GM21528 (cell line): ENCODE measurements at regions not wholly inside any gene's neighbourhood (a gene's known extent, or its start where the extent isn't known, plus 50 kb on each side); places are given as distances from the start of the nearest gene placed in this dataset.
"Not testable (repeated sequence)": the region's sequence is repeated elsewhere in the genome, so short reads cannot be mapped to it uniquely, and the experiment has no call there.

Experiments used
- ATAC-seq: cut with Tn5 transposase; IDR thresholded peaks from one replicate; pipeline ENCODE4 v1.9.1; 2021; ENCODE audit warnings: mild to moderate bottlenecking, moderate library complexity; ENCODE audit not compliant: unreplicated experiment, low FRiP score

DNA sequence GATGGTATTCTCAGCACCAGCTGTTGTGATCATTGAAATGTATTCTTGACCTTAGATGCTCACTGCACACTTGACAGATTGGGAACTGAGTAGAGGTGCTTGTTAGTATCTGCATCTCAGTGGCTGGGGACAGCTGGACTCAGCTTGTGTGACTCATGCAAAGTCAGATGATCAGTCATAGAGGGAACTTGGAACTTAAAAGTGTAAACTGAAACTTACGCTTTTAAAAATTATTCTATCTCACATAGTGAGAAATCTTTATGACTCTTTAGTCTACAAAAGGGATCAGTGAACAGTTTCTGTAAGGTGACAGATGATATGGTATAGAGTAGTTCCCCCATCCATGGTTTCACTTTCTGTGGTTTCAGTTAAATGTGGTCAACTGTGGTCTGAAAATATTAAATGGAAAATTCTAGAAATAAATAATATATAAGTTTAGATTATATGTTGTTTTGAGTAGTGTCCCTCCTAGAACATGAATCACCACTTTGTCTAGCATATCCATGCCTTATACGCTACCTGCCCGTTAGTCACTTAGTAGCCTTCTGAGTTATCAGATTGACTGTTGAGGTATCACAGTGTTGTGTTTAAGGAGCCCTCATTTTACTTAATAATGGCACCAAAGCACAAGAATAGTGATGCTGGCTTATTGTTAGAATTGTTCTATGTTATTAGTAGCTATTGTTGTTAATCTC, 135.6 kb upstream of the ZNF658 start:
- peak; percentile 99 for ATAC-seq

DNA sequence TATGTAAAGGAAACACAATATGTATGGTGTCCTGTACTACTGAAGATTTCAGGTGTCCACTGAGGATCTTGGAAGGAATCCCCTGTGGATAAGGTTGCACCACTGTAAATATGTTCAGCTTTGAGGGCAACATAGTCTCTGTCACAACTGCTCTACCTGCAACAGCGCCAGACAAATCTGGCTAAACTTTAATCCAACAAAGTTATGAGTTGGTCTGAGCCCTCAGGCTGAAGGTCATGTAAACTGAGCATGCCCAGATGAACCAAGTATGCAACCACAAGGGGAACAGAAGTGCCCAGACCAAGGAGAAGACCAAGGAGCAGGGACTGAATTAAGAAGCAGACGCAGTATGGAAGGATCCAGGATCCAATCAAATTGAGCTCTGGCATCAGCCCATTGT, 135.0 kb upstream of the ZNF658 start:
- ATAC-seq, result not testable (repeated sequence)

DNA sequence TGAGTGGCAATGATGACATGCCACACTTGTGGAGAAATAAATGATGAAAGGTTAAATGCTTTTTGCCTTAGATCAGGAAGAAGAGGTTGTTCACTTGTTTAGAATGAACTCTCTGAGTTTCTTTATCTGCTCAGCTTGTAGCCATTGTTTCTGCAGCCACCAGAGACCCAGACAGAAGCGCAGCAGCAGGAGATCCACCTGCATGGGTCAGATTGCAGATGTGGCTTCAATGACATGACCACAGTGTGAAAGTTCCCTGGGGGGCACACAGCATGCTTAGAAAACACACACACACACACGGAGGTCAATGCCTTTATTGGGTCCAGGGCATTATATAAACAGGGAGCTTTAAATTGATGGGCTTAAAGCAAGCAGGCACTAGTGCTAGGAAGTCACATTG, 129.0 kb upstream of the ZNF658 start:
- not testable (repeated sequence) for ATAC-seq

DNA sequence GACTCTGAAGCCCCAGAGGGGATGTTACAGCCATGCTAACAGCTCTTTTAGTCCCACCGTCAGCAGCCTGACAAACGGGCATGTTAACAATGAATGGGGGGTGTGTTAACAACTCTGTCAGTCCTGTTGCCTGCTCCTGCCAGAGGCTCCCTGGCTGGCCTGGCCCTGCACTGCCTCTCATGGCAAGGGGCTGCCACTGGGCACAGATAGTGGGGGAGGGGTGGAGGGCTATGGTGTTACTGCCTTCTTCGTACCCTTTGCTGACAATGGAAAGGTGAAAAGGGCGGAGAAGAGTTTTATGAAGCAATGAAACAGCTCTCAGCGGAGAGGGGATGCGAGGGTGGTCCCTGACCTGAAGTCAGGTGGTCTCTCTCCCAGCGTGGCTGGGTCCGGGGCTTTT, 125.9 kb upstream of the ZNF658 start:
- not testable (repeated sequence) for ATAC-seq

DNA sequence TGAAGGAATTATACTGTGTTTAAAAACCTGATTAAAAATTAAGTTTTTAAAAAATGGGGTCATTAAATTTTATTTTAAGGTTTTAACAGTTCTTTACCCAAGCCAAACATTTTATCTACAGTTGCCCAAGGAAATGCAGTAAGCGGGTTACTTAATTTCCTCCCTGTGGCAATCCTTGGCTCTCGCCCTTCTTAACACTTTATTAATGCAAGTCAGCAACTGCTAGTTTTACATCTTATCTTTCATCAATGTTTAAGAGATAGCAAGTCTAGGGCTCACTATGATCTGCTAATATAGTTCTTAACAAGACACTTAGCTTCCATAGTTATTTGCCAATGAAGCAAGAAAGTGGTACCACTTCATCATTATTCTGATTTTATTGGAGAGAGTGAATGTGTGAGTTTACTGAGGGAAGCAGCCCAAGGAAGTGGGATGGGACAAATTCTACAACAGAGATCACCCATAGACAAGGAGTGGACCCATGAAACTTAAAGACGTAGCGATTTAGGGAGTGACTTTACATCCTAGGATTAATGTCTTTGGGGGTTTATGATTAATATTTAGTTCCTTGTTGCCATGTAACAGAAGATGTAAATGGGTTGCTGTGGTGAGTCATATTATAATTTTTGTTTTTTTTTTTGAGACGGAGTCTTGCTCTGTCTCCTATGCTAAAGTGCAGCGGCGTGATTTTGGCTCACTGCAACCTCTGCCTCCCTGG, 120.4 kb upstream of the ZNF658 start:
- not testable (repeated sequence) for ATAC-seq

DNA sequence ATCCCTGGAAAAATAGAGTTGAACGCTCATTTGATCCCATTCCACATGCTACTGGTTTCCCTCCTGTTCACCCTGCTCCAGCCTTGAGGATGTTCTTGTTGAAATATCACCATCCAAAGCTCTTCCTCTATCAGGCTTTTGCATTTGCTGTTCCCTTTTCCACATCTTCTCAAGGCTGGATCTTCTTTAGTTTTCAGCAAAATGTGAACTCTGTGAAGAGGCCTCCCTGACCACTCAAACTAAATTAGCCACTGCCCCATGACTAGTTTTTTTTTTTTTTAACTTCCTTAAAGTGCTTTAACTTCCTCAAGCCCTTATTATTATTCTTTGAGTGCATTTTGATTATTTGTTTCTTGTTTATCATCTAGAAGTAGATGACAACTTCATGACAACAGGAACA, 119.3 kb upstream of the ZNF658 start:
- ATAC-seq, result not testable (repeated sequence)

DNA sequence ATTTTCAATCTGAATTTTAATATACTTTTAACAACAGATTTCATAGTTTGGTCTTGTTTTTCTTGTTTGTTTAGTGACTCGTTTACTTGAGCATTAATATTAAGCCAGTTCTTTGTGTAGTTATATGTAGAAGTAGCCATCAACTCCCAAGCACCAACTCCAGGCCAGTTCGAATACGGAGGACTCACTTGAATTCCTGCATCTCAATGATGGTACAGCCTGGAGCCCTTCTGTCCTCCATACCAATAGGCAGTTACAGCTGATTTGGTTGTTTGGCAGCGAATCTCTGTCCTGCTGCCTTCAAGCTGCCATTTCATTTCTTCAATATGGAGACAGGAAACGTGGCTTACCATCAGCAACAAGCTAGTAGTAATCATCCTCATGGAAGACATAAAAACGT, 118.5 kb upstream of the ZNF658 start:
- not testable (repeated sequence) for ATAC-seq

DNA sequence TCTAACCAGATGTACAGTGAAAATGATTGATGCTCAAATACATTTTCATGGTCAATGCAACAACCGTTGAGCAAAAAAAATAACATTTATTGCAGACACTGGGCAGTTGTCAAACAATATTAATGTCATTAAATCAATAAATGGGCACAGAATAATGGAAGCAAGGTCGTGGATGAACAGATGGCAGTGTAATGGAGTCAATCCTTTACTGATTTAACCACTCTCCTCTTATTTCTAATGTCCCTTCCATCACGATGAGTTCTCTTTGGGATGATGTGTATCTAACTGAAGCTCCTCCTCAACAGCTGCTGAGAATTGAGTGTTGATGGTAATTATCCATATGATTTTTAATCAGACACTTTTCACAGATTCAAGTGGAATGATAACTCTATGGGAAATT, 114.9 kb upstream of the ZNF658 start:
- not testable (repeated sequence) for ATAC-seq

DNA sequence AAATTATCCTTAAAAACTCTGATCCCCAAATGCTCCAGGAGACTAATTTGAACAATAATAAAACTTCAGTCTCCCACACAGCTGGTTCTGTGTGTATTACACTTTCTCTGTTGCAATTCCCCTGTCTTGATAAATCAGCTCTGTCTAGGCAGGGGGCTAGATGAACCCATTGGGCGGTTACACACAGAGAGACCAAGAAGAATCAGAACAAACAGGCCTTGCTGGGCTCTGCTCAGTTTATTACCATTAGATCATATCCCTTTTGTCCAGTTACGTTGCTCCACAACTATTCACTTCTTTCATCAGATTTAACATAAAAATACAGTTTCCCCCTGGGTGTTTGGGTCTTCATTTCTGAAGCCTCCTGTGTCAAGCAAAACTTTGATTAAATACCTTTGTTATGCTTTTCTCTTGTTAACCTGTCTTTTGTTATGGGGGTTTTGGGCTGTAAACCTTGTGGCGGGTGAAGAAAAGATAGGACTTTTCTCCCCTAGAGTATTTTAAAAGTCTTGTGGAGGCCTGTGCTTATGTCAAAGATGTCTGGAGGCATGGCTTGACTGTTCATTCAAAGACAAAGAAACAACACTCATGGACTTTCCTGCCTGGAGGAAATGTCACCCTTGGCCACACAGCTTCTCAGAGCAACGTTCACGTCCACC, 109.3 kb upstream of the ZNF658 start:
- ATAC-seq, result not testable (repeated sequence)

DNA sequence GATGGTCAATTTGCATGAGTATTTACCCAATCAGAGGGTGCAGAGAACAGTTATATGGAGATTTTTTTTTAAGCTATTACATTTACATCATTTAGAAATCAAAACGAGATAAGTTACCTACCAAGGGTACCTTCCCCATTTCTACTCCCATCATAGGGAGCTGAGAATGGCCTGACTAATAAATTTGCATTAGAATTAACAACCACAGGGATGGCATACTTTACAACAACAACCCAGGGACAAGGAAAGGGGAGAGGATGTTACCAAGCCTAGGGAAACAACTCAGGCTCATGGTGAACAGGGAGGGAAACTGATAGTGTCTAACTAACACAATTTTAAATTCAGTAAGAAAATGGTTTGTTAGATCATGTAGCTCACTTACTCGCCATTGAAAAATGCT, 105.8 kb upstream of the ZNF658 start:
- not testable (repeated sequence) for ATAC-seq

DNA sequence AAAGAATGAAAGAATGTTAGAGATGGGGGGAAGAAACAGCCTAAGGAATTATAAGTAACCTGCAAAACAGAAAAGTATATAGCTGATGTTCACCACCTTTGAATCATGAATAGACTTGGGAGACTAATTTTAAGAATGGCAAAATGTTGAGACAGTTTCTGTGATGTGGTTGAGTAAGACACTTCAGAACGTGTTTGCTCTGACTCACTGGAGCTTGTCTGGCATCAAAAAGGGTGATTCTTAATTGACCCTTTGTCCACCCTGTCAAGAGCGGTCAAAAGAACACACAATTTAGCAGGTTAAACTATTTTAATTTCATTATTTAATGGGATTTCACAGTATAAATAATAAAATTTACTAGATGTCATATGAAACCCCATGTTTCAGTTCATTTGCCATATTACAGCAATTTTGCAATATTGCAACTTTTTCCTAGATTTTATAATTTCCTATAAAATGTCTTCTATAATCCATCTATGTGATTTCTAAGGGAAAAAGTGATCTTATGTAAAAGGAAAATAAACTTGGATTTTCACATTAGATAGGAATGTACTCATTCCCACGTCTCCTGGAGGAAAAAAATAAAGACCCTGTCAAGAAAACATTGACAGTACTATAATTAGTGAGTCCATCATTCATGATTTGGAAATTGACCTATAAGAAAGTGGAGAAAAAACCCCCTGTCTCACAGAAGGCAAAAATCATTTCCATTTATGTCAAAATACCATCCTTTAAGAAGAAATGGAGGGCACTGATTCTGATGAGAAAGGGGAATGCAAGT, 104.6 kb upstream of the ZNF658 start:
- ATAC-seq, result not testable (repeated sequence)

DNA sequence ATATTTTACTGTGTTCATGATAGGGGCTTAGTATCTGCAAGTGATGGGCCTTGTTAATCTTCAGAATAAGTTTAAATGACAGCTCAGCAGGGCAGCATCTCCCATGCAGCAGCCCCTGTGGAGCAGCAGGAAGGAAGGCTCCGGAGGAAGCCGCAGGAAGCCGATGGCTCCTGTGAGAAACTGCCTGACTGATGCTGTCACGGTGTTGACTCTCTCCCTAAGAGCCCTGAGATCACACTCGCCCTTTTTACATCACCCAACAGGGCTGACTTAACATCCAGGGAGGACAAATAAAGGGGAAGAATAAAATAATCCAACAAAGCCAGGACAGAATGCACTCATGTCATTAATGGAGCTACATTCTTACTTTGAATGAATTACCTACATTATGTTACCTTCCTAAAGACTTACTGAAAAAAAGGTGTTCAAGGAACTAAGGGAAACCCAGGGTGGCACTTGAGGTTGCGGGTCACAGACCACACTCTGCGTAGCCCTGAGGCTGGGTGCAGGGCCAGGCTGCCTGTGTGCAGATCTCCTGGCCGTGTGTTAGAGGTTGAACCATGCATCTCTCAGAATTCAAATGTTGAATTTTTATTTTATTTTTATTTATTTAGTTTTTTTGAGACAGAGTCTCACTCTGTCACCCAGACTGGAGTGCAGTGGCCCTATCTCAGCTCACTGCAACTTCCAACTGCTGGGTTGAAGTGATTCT, 102.5 kb upstream of the ZNF658 start:
- ATAC-seq, result not testable (repeated sequence)

DNA sequence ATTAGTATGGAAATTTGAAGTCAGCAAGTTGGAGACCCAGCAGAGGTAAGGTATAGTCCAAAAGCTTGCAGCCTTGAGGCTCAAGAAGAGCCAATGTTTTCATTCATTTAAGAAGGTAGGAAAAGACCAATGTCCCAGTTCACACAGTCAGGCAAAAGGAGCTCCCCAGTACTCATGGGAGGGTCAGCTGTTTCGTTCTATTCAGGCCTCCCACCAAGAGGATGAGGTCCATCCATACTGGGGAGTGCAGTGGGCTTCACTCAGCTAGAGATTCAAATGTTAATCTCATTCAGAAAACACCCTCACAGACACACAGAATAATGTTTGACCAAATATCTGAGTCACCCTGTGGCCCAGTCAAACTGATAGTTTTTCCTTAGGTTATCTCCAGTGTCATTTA, 96.9 kb upstream of the ZNF658 start:
- ATAC-seq, result not testable (repeated sequence)

DNA sequence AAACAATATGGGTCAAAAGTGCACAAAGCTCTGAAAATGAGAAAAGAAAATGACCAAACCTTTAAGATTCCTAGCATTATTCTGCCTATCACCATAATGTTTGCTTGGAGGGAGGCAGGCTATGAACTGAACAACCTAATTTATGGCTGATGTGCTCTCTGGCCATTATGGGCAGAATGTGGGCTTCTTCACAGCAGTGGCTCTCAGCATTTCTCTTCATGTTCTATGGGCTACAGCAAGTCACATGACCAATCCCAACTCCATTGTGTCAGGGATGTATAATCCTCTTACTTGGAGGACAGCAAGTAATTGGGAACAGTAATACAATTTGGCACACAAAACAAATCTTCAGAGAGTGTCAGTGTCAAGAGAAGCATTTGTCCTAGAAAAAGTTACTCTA, 90.3 kb upstream of the ZNF658 start:
- not testable (repeated sequence) for ATAC-seq

DNA sequence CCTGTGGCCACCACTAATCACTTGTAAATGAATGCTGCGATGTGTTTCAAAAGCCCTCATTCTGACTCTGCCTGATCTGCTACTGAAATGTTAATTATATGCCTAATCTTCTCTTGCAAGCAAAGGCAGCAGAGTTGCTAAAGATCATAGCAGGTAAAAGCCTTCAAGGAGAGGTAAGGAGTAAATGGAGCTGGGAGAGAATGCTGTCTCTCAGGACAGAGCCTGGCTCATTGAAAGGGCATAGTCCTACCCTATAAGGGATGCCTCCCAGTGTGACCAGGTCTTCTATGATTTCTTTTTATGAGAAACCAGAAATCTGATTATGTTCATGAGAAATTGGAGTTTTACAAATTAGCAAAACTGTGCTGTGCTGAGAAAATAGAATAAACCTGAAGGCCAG, 88.2 kb upstream of the ZNF658 start:
- ATAC-seq, result not testable (repeated sequence)

DNA sequence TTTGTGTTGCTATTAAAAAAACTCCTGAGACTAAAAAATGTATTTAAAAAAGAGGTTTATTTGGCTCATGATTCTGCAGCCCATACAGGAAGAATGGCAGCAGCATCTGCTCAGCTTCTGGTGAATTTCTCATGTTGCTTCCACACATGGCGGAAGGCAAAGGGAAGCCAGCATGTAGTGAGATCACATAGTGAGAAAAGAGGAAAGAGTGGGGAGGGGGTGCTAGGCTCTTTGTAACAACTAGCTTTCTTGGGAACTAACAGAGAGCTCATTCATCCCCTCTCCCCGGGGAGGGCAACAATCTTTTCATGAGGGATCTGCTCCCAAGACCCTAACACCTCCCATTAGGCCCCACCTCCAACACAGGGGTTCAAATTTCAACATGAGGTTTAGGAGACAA, 87.6 kb upstream of the ZNF658 start:
- ATAC-seq, result not testable (repeated sequence)

DNA sequence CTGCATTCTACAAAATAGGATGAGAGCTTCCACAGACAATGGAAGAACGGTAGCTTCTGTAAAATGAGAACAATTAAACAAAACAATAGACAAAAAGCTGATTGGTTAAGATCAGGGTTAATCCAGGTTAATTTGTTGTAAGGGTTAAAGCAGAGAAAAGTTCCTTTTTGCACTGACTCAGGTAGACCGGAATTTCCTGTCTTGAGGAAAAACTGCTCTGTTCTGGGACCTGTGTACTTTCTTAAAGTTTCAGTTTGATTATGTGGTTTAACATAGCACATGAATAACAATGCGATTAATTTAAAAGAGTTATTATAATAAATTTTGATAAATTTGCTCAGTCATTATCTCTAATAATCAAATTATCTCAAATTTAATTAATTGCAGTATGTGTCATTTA, 86.5 kb upstream of the ZNF658 start:
- ATAC-seq, result not testable (repeated sequence)

DNA sequence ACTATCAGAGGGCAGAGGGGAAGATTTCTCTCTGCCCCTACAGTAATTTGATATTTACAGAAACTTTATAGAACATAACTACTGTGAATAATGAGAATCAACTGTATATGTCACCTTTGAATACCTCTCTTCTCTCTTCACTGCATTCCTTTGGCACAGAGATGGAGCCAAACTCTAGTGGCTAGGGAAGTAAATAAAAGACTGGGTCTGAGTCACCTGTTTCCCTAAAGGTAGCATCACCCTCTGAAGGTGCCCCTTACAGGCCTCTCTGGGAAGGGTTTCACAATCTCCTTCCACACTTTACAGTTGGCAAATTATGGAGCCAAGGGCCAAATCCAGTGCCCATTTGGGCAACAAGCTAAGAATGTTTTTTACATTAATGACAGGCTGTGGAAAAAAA, 81.0 kb upstream of the ZNF658 start:
- ATAC-seq, result not testable (repeated sequence)

DNA sequence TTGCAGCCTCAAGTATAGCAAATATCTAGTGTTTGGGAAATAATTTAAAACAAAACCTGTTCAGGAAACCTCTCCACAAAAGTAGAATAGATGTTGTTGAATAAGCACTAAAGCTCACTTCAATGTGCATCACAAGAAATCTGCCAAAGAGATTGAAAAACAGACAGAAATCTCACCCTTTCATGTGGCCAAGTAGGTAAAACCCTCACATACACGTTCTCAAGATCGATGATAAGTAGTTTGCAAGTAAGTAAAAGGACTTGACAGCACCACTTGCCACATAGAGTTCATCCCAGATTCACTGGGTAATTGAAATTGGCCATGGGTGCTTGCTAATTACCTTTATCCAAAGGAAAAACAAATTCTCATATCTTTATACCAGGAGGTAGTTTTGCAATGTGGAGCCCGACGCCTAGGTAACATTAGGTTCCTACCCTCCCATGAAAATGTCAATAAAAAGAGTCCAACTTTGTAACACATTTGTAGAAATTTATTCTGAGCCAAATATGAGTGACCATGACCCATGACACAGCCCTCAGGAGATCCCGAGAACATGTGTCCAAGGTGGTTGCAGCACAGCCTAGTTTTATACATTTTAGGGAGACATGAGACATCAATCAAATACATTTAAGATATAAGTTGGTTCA, 80.4 kb upstream of the ZNF658 start:
- not testable (repeated sequence) for ATAC-seq

DNA sequence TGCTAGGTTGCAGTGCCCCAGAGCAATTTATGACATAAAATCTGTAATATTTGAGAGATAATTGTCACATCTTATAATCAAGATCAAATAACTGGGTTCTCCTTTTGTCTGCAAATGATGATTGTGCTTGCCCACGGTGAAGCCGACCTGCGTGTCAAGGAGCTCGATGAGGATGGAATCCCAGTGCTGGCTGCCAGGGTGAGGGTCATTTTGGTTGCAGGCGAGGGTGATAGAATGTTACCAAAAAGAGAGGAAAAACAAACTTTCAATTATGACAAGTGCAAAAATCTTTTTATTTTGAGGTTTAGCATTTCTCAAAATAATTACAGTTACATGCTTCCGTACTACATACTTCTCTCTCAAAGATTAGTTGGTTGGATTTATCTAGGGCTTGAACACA, 76.4 kb upstream of the ZNF658 start:
- ATAC-seq, result not testable (repeated sequence)
